H1 (cell line): ENCODE measurements at regions not wholly inside any gene's neighbourhood (a gene's known extent, or its start where the extent isn't known, plus 50 kb on each side); places are given as distances from the start of the nearest gene placed in this dataset.

Experiments used
- CTCF ChIA-PET: fragments of 300-600 bp; sonication (Branson Sonifier 250); formaldehyde crosslinking; loops from one replicate; lab custom pipeline; 2021; ENCODE audit not compliant: partially characterized antibody; lab: Charles Lee
- POLR2A ChIA-PET: fragments of 300-600 bp; sonication (Branson Sonifier 250); formaldehyde crosslinking; loops from one replicate; lab custom pipeline; 2021; ENCODE audit warnings: inconsistent platforms; ENCODE audit not compliant: partially characterized antibody; lab: Charles Lee
- DNase-seq, 2 experiments: peaks; one replicate each; pipeline versions ENCODE4 v3.0.0 to v3.0.0-alpha.2; 2010 to 2022; ENCODE audit warnings: low spot score in 2 of 2, low read depth in 1 of 2, mixed read lengths in 1 of 2
- FAIRE-seq: peaks from 2 replicates; lab custom pipeline; 2011; peaks lifted over from hg19 to GRCh38; lab: Jason Lieb, UNC
- H2AFZ ChIP-seq: 2 replicates; pipeline ENCODE4 v1.8.1; 2012; ENCODE audit warnings: low read length, inconsistent platforms
- H2AK5ac ChIP-seq: 2 replicates; pipeline ENCODE4 v1.6.1; 2013; ENCODE audit warnings: low read depth, low read length
- H2BK120ac ChIP-seq: replicated peaks from 2 replicates; pipeline ENCODE3; 2013; ENCODE audit warnings: low read depth, low read length, inconsistent platforms
- H2BK12ac ChIP-seq: 2 replicates; pipeline ENCODE4 v1.6.1; 2013; ENCODE audit warnings: low read depth, low read length
- H2BK15ac ChIP-seq: 2 replicates; pipeline ENCODE4 v1.6.1; 2013; ENCODE audit warnings: low read length
- H2BK20ac ChIP-seq: 2 replicates; pipeline ENCODE4 v1.6.1; 2013; ENCODE audit warnings: low read length
- H2BK5ac ChIP-seq: 2 replicates; pipeline ENCODE4 v1.6.1; 2013; ENCODE audit warnings: low read depth, low read length
- H3K14ac ChIP-seq: 2 replicates; pipeline ENCODE4 v1.6.1; 2013; ENCODE audit warnings: inconsistent platforms; ENCODE audit not compliant: insufficient read length
- H3K18ac ChIP-seq: 2 replicates; pipeline ENCODE4 v1.6.1; 2013; ENCODE audit warnings: low read length; ENCODE audit errors: extremely low read depth
- H3K23ac ChIP-seq: 2 replicates; pipeline ENCODE4 v1.6.1; 2013; ENCODE audit warnings: inconsistent platforms; ENCODE audit not compliant: insufficient read length
- H3K23me2 ChIP-seq: 2 replicates; pipeline ENCODE4 v1.6.1; 2013; ENCODE audit warnings: low read depth, low read length
- H3K27ac ChIP-seq: 2 replicates; pipeline ENCODE4 v1.6.1; 2011; ENCODE audit warnings: low read depth, low read length, inconsistent platforms
- H3K27me3 ChIP-seq, 4 experiments: replicated peaks in 1 of 4; 1 replicate in 1 of 4; 2 replicates in 3 of 4; pipeline versions ENCODE4 v1.6.1 to v1.8.1; 2011 to 2013; ENCODE audit warnings: low read length in 3 of 4, mild to moderate bottlenecking in 3 of 4, inconsistent platforms in 2 of 4, mixed read lengths in 2 of 4, moderate library complexity in 1 of 4; ENCODE audit not compliant: control insufficient read depth in 3 of 4, insufficient read depth in 3 of 4; ENCODE audit errors: extremely low read depth in 1 of 4
- H3K36me3 ChIP-seq, 4 experiments: 2 replicates each; pipeline versions ENCODE4 v1.6.1 to v1.8.1; 2011 to 2013; ENCODE audit warnings: mild to moderate bottlenecking in 4 of 4, low read length in 3 of 4, moderate library complexity in 2 of 4, control low read depth in 1 of 4, inconsistent platforms in 1 of 4; ENCODE audit not compliant: insufficient read depth in 4 of 4, control insufficient read depth in 2 of 4
- H3K4ac ChIP-seq: replicated peaks from 2 replicates; pipeline ENCODE3; 2013; ENCODE audit warnings: low read length, low read depth, mixed read lengths, inconsistent platforms; ENCODE audit not compliant: insufficient read length
- H3K4me1 ChIP-seq, 4 experiments: replicated peaks in 1 of 4; 1 replicate in 1 of 4; 2 replicates in 3 of 4; pipeline versions ENCODE4 v1.6.1 to v1.8.1; 2011 to 2013; ENCODE audit warnings: low read length in 3 of 4, inconsistent platforms in 2 of 4, mixed read lengths in 1 of 4; ENCODE audit not compliant: insufficient read depth in 4 of 4, control insufficient read depth in 3 of 4
- H3K4me2 ChIP-seq, 2 experiments: 2 replicates each; pipeline versions ENCODE4 v1.6.1 to v1.8.1; 2011 to 2013; ENCODE audit warnings: low read depth in 2 of 2, low read length in 2 of 2, control low read depth in 1 of 2, inconsistent platforms in 1 of 2, mild to moderate bottlenecking in 1 of 2; ENCODE audit not compliant: insufficient read depth in 1 of 2
- H3K4me3 ChIP-seq, 4 experiments: fragments of 200-600, 300-600 bp in 1 of 4; sonication (generic), shearing (Covaris generic), sonication (Bioruptor Twin) in 1 of 4; 2 replicates each; pipeline versions ENCODE4 v1.5.1 to v1.8.1; 2011 to 2016; ENCODE audit warnings: low read length in 4 of 4, low read depth in 3 of 4, control low read depth in 2 of 4, inconsistent platforms in 2 of 4, mild to moderate bottlenecking in 2 of 4, mixed read lengths in 1 of 4, moderate library complexity in 1 of 4; ENCODE audit not compliant: insufficient read depth in 2 of 4; ENCODE audit errors: extremely low read depth in 1 of 4
- H3K56ac ChIP-seq: replicated peaks from 2 replicates; pipeline ENCODE3; 2013; ENCODE audit warnings: low read depth, mild to moderate bottlenecking, mixed read lengths, low read length, inconsistent platforms; ENCODE audit not compliant: insufficient read length
- H3K79me1 ChIP-seq: 2 replicates; pipeline ENCODE4 v1.6.1; 2013; ENCODE audit warnings: low read depth, low read length, control low read depth
- H3K79me2 ChIP-seq, 2 experiments: 2 replicates each; pipeline versions ENCODE4 v1.6.1 to v1.8.1; 2012 to 2013; ENCODE audit warnings: low read length in 2 of 2, mild to moderate bottlenecking in 2 of 2, inconsistent platforms in 1 of 2; ENCODE audit not compliant: insufficient read depth in 2 of 2, control insufficient read depth in 1 of 2
- H3K9ac ChIP-seq, 4 experiments: replicated peaks in 1 of 4; 1 replicate in 1 of 4; 2 replicates in 3 of 4; pipeline versions ENCODE4 v1.6.1 to v1.8.1; 2011 to 2013; ENCODE audit warnings: low read depth in 3 of 4, low read length in 3 of 4, control low read depth in 2 of 4, mild to moderate bottlenecking in 2 of 4, moderate library complexity in 2 of 4, inconsistent platforms in 1 of 4; ENCODE audit errors: extremely low read depth in 1 of 4
- H3K9me3 ChIP-seq, 2 experiments: 2 replicates each; pipeline versions ENCODE4 v1.6.1 to v1.8.1; 2012 to 2013; ENCODE audit warnings: mild to moderate bottlenecking in 2 of 2, moderate library complexity in 2 of 2, control low read depth in 1 of 2, inconsistent platforms in 1 of 2, low read depth in 1 of 2, low read length in 1 of 2, mixed read lengths in 1 of 2; ENCODE audit not compliant: insufficient read depth in 2 of 2
- H4K20me1 ChIP-seq, 2 experiments: replicated peaks in 1 of 2; 2 replicates each; pipeline versions ENCODE3 to v1.8.1; 2011 to 2013; ENCODE audit warnings: inconsistent platforms in 2 of 2, low read length in 2 of 2, mild to moderate bottlenecking in 1 of 2; ENCODE audit not compliant: insufficient read depth in 2 of 2, control insufficient read depth in 1 of 2
- H4K5ac ChIP-seq: 2 replicates; pipeline ENCODE4 v1.6.1; 2013; ENCODE audit warnings: low read length, low read depth, mixed read lengths, inconsistent platforms; ENCODE audit not compliant: insufficient read length
- H4K8ac ChIP-seq: 2 replicates; pipeline ENCODE4 v1.8.0; 2013; ENCODE audit warnings: mild to moderate bottlenecking, moderate library complexity, low read length, inconsistent platforms; ENCODE audit not compliant: insufficient read depth; ENCODE audit errors: extremely low read depth
- H4K91ac ChIP-seq: replicated peaks from 2 replicates; pipeline ENCODE3; 2013; ENCODE audit warnings: low read length, mixed read lengths, inconsistent platforms; ENCODE audit not compliant: insufficient read length
- CHD2 ChIP-seq: IDR thresholded peaks from 2 replicates; pipeline ENCODE4 v1.6.1; 2012; ENCODE audit warnings: low read length, improper control_type of control experiment
- WGBS, 2 experiments: shearing (Covaris generic) in 1 of 2; methylation state at CpG; one replicate each; pipeline versions ENCODE4 v1.1.6 to v1.1.7; 2013 to 2015; ENCODE audit warnings: low lambda C conversion rate in 2 of 2, mixed read lengths in 2 of 2, inconsistent platforms in 1 of 2, low coverage in 1 of 2, missing lambda C conversion rate in 1 of 2; ENCODE audit not compliant: insufficient replicate concordance in 2 of 2, insufficient coverage in 1 of 2, insufficient read length in 1 of 2; ENCODE audit errors: extremely low coverage in 1 of 2, missing lambda C conversion rate in 1 of 2; 5-methylcytosine and 5-hydroxymethylcytosine counted together

GRCh38 chr15:62977952-62978811 is 64.4 kb upstream of the TPM1 start:
- Histone ChIP-seq H3K79me2 (no peaks in the 10 kb centered on the region), H3K23ac (no peak overlapping the region), H4K91ac (no peak overlapping the region)
- TF ChIP-seq CHD2 = no peak
- TF ChIP-seq, all 59 proteins: peak for 0
- H3K79me1 ChIP-seq = no peaks in the 10 kb centered on the region
- H3K9me3 ChIP-seq = no peaks in the 10 kb centered on the region
- H3K4me2 ChIP-seq = no peak overlapping the region
- H3K36me3 ChIP-seq = no peaks in the 10 kb centered on the region
- no peak overlapping the region for H2AK5ac ChIP-seq
- no peaks in the 10 kb centered on the region for H3K4me1 ChIP-seq
- H2BK12ac ChIP-seq = no peak overlapping the region
- no peak overlapping the region for H4K5ac ChIP-seq
- no peaks in the 10 kb centered on the region for H3K27me3 ChIP-seq
- H3K18ac ChIP-seq = no peak overlapping the region
- no peak overlapping the region for H2BK20ac ChIP-seq
- H2BK15ac ChIP-seq = no peak overlapping the region
- no peaks in the 10 kb centered on the region for H4K20me1 ChIP-seq
- H2BK5ac ChIP-seq = no peak overlapping the region
- H3K23me2 ChIP-seq = no peaks in the 10 kb centered on the region
- 84% methylated on average over 8 of the region's 8 CpGs; no CpG with 5 or more reads in 1 of the 2 experiments for WGBS, 2 experiments
- no peak overlapping the region for H4K8ac ChIP-seq
- no peak overlapping the region for H2BK120ac ChIP-seq
- 0 out of 2 replicates have a peak overlapping the region, but pooled peaks have one; percentile 52 for H2AFZ ChIP-seq
- DNase-seq = no peak
- no peak overlapping the region for H3K4me3 ChIP-seq
- no peak overlapping the region for H3K9ac ChIP-seq
- ChIA-PET CTCF (interaction anchor here (0.6 to 4.0 kb wide), 6 partner anchors 10 to 103 kb away, joined by 3 to 21 read pairs (median 3); no protein-coding TSS in a partner anchor), POLR2A (interaction anchor here (0.9 to 1.0 kb wide), 2 partner anchors 32 to 64 kb away, joined by 3 to 5 read pairs; partner anchors contain the start of gene TPM1)
- no peak overlapping the region for H3K14ac ChIP-seq
- no peak for FAIRE-seq
- H3K56ac ChIP-seq = no peak overlapping the region
- no peak overlapping the region for H3K27ac ChIP-seq
- no peak overlapping the region for H3K4ac ChIP-seq
